ENCODE measurements at regions not wholly inside any gene's neighbourhood (a gene's known extent, or its start where the extent isn't known, plus 50 kb on each side); places are given as distances from the start of the nearest gene placed in this dataset.

- Mint-ChIP-seq H3K9me3 (ENCODE audit: unreplicated experiment) (no peaks in the 10 kb centered on the region), H3K27ac (ENCODE audit: unreplicated experiment) (no peak overlapping the region), H3K27me3 (ENCODE audit: unreplicated experiment) (peaks cover 7% of the 10 kb centered on the region), H3K4me3 (ENCODE audit: unreplicated experiment) (no peak overlapping the region), H3K4me1 (ENCODE audit: unreplicated experiment) (no peaks in the 10 kb centered on the region), H3K36me3 (ENCODE audit: unreplicated experiment) (no peaks in the 10 kb centered on the region)
- TF ChIP-seq, protein P1, sequence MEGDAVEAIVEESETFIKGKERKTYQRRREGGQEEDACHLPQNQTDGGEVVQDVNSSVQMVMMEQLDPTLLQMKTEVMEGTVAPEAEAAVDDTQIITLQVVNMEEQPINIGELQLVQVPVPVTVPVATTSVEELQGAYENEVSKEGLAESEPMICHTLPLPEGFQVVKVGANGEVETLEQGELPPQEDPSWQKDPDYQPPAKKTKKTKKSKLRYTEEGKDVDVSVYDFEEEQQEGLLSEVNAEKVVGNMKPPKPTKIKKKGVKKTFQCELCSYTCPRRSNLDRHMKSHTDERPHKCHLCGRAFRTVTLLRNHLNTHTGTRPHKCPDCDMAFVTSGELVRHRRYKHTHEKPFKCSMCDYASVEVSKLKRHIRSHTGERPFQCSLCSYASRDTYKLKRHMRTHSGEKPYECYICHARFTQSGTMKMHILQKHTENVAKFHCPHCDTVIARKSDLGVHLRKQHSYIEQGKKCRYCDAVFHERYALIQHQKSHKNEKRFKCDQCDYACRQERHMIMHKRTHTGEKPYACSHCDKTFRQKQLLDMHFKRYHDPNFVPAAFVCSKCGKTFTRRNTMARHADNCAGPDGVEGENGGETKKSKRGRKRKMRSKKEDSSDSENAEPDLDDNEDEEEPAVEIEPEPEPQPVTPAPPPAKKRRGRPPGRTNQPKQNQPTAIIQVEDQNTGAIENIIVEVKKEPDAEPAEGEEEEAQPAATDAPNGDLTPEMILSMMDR (IDR thresholded peaks at IDR 0.05): no peak
- DNase-seq (ENCODE audit: extremely low spot score, unreplicated experiment): no peak
Observed at GRCh38 chr3:22210693-22211092, 459.7 kb upstream of the ZNF385D start.

GRCh38 chr3:22216601-22217000 is 465.6 kb upstream of the ZNF385D start:
- Mint-ChIP-seq H3K36me3 (ENCODE audit: unreplicated experiment) (no peaks in the 10 kb centered on the region), H3K27me3 (ENCODE audit: unreplicated experiment) (peaks cover 8% of the 10 kb centered on the region), H3K4me1 (ENCODE audit: unreplicated experiment) (no peaks in the 10 kb centered on the region), H3K4me3 (ENCODE audit: unreplicated experiment) (no peak overlapping the region), H3K9me3 (ENCODE audit: unreplicated experiment) (no peaks in the 10 kb centered on the region), H3K27ac (ENCODE audit: unreplicated experiment) (no peak overlapping the region)
- TF ChIP-seq, protein P1 (IDR thresholded peaks at IDR 0.05): no peak
- no peak for DNase-seq (ENCODE audit: extremely low spot score, unreplicated experiment)

DNA sequence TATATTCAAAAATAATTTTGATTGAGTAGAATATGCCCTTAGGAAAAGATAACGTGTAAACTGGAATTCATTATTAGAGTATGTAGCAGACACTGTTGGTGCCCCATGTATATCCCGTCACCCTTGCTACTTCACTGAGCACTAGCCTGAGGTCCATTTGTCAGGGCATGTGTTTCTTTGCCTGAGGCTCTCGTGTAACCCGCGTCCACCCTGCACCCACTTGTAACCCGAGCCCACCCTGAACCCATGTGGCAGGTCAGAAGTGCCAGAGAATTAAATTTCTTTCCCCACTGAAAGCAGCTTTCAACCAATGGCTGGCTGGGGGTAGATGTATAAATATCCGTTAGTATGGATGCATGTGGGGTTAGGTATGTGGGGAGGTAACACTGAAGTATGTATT is 474.2 kb upstream of the ZNF385D start:
- Mint-ChIP-seq H3K4me1 (ENCODE audit: unreplicated experiment) (no peaks in the 10 kb centered on the region), H3K27me3 (ENCODE audit: unreplicated experiment) (no peaks in the 10 kb centered on the region), H3K9me3 (ENCODE audit: unreplicated experiment) (no peaks in the 10 kb centered on the region), H3K36me3 (ENCODE audit: unreplicated experiment) (no peaks in the 10 kb centered on the region), H3K27ac (ENCODE audit: unreplicated experiment) (no peak overlapping the region), H3K4me3 (ENCODE audit: unreplicated experiment) (no peak overlapping the region)
- no peak for DNase-seq (ENCODE audit: extremely low spot score, unreplicated experiment)
- TF ChIP-seq, protein P1 (IDR thresholded peaks at IDR 0.05): no peak

GRCh38 chr3:22228705-22229104 is 477.7 kb upstream of the ZNF385D start:
- peaks cover 7% of the 10 kb centered on the region for H3K9me3 Mint-ChIP-seq (ENCODE audit: unreplicated experiment)
- H3K4me1 Mint-ChIP-seq (ENCODE audit: unreplicated experiment): peaks cover 2% of the 10 kb centered on the region
- DNase-seq (ENCODE audit: extremely low spot score, unreplicated experiment): no peak
- H3K27me3 Mint-ChIP-seq (ENCODE audit: unreplicated experiment): no peaks in the 10 kb centered on the region
- H3K4me3 Mint-ChIP-seq (ENCODE audit: unreplicated experiment): no peak overlapping the region
- H3K27ac Mint-ChIP-seq (ENCODE audit: unreplicated experiment): no peak overlapping the region
- TF ChIP-seq, protein P1 (IDR thresholded peaks at IDR 0.05): no peak
- H3K36me3 Mint-ChIP-seq (ENCODE audit: unreplicated experiment): no peaks in the 10 kb centered on the region

GRCh38 chr3:22231061-22231460 is 480.1 kb upstream of the ZNF385D start:
- no peak overlapping the region for H3K4me3 Mint-ChIP-seq (ENCODE audit: unreplicated experiment)
- H3K36me3 Mint-ChIP-seq (ENCODE audit: unreplicated experiment): no peaks in the 10 kb centered on the region
- H3K9me3 Mint-ChIP-seq (ENCODE audit: unreplicated experiment): peaks cover 7% of the 10 kb centered on the region
- DNase-seq (ENCODE audit: extremely low spot score, unreplicated experiment): no peak
- H3K27me3 Mint-ChIP-seq (ENCODE audit: unreplicated experiment): no peaks in the 10 kb centered on the region
- no peak overlapping the region for H3K27ac Mint-ChIP-seq (ENCODE audit: unreplicated experiment)
- TF ChIP-seq, protein P1 (IDR thresholded peaks at IDR 0.05): no peak
- peaks cover 7% of the 10 kb centered on the region for H3K4me1 Mint-ChIP-seq (ENCODE audit: unreplicated experiment)
